ENCODE measurements at regions not wholly inside any gene's neighbourhood (a gene's known extent, or its start where the extent isn't known, plus 50 kb on each side); places are given as distances from the start of the nearest gene placed in this dataset.

DNA sequence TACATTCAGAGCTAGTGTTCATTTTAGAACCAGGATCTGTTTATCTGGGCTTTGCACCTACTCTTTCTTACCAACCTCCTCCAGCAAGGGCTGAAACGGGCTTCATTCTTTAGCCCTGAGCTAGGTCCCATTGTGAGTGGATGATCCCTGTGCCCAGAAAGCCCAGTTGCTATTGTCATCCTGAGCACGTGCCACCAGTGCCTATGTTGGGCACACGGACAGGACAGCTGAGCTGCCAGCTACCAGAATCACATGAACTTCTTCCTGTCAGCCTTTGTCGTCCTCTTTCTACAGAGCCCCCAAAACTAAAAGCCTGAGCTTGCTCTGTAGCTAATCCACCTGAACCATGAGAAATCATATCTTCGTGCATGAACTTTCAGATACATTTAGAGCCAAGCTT lies 74.4 kb upstream of the NTM start:
- Mint-ChIP-seq H3K27ac (no peak overlapping the region), H3K36me3 (peaks cover 36% of the 10 kb centered on the region), H3K4me3 (no peak overlapping the region), H3K4me1 (peaks cover 61% of the 10 kb centered on the region), H3K9me3 (no peaks in the 10 kb centered on the region), H3K27me3 (ENCODE audit: low read depth) (no peaks in the 10 kb centered on the region)
- no peak for DNase-seq (ENCODE audit: low spot score)
- ATAC-seq: no peak
- TF ChIP-seq, protein P1, sequence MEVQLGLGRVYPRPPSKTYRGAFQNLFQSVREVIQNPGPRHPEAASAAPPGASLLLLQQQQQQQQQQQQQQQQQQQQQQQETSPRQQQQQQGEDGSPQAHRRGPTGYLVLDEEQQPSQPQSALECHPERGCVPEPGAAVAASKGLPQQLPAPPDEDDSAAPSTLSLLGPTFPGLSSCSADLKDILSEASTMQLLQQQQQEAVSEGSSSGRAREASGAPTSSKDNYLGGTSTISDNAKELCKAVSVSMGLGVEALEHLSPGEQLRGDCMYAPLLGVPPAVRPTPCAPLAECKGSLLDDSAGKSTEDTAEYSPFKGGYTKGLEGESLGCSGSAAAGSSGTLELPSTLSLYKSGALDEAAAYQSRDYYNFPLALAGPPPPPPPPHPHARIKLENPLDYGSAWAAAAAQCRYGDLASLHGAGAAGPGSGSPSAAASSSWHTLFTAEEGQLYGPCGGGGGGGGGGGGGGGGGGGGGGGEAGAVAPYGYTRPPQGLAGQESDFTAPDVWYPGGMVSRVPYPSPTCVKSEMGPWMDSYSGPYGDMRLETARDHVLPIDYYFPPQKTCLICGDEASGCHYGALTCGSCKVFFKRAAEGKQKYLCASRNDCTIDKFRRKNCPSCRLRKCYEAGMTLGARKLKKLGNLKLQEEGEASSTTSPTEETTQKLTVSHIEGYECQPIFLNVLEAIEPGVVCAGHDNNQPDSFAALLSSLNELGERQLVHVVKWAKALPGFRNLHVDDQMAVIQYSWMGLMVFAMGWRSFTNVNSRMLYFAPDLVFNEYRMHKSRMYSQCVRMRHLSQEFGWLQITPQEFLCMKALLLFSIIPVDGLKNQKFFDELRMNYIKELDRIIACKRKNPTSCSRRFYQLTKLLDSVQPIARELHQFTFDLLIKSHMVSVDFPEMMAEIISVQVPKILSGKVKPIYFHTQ (CRISPR knock-in tag; IDR thresholded peaks at IDR 0.05): no peak
- TF ChIP-seq CREB1 (CRISPR knock-in tag; IDR thresholded peaks at IDR 0.05) (no peak), TCF7 (CRISPR knock-in tag; IDR thresholded peaks at IDR 0.05; ENCODE audit: low read depth) (no peak), ESRRA (CRISPR knock-in tag; IDR thresholded peaks at IDR 0.05; ENCODE audit: borderline replicate concordance) (no peak), ZNF671 (CRISPR knock-in tag; IDR thresholded peaks at IDR 0.05) (no peak)
- TF ChIP-seq, protein P2, sequence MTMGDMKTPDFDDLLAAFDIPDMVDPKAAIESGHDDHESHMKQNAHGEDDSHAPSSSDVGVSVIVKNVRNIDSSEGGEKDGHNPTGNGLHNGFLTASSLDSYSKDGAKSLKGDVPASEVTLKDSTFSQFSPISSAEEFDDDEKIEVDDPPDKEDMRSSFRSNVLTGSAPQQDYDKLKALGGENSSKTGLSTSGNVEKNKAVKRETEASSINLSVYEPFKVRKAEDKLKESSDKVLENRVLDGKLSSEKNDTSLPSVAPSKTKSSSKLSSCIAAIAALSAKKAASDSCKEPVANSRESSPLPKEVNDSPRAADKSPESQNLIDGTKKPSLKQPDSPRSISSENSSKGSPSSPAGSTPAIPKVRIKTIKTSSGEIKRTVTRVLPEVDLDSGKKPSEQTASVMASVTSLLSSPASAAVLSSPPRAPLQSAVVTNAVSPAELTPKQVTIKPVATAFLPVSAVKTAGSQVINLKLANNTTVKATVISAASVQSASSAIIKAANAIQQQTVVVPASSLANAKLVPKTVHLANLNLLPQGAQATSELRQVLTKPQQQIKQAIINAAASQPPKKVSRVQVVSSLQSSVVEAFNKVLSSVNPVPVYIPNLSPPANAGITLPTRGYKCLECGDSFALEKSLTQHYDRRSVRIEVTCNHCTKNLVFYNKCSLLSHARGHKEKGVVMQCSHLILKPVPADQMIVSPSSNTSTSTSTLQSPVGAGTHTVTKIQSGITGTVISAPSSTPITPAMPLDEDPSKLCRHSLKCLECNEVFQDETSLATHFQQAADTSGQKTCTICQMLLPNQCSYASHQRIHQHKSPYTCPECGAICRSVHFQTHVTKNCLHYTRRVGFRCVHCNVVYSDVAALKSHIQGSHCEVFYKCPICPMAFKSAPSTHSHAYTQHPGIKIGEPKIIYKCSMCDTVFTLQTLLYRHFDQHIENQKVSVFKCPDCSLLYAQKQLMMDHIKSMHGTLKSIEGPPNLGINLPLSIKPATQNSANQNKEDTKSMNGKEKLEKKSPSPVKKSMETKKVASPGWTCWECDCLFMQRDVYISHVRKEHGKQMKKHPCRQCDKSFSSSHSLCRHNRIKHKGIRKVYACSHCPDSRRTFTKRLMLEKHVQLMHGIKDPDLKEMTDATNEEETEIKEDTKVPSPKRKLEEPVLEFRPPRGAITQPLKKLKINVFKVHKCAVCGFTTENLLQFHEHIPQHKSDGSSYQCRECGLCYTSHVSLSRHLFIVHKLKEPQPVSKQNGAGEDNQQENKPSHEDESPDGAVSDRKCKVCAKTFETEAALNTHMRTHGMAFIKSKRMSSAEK (CRISPR knock-in tag; IDR thresholded peaks at IDR 0.05; ENCODE audit: borderline replicate concordance): no peak
- TF ChIP-seq, protein P3, sequence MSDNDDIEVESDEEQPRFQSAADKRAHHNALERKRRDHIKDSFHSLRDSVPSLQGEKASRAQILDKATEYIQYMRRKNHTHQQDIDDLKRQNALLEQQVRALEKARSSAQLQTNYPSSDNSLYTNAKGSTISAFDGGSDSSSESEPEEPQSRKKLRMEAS (CRISPR knock-in tag; IDR thresholded peaks at IDR 0.05): no peak
- CTCF ChIA-PET: interaction anchor here (0.8 to 4.3 kb wide), 3 partner anchors 8 to 232 kb away, joined by 3 to 15 read pairs (median 3); no protein-coding TSS in a partner anchor
- POLR2A ChIA-PET: no interaction called here

DNA sequence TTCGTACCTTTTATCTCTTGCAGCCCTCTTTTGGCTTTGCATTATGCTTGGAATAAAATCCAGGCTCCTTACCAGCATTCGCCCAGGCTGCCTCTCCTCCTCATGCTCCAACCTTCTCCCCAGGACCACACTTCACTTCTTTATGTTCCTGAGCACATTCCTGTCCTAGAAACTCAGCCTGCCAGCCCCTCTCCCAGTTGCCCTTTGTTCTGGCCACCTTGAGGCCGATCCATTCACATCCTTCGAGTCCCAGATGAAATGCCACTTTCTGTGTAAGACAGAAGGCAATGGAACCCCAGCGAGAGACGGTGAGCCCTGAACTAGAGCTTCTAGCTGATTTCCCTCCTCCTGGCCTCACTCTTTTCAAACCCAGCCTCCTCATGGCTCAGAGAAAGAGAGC lies 73.0 kb upstream of the NTM start:
- POLR2A ChIA-PET: no interaction called here
- 0 out of 2 replicates have a peak, but pooled peaks have one; percentile 11 for TF ChIP-seq SMAD3 (CRISPR knock-in tag; IDR thresholded peaks at IDR 0.05; ENCODE audit: borderline replicate concordance)
- TF ChIP-seq HMGA2 (CRISPR knock-in tag; IDR thresholded peaks at IDR 0.05): no peak
- H3K27me3 Mint-ChIP-seq (ENCODE audit: low read depth): no peaks in the 10 kb centered on the region
- no peak overlapping the region for H3K4me3 Mint-ChIP-seq
- CTCF ChIA-PET: interaction anchor here (1.5 to 4.3 kb wide), 2 partner anchors 51 to 233 kb away, joined by 4 to 15 read pairs; no protein-coding TSS in a partner anchor
- ATAC-seq (peak; percentile 61), DNase-seq (ENCODE audit: low spot score) (no peak)
- H3K27ac Mint-ChIP-seq: peak overlapping the region; percentile 63; the same call in 1 of the 2 replicates
- peaks cover 51% of the 10 kb centered on the region for H3K4me1 Mint-ChIP-seq
- H3K9me3 Mint-ChIP-seq: peaks cover under 1% of the 10 kb centered on the region
- H3K36me3 Mint-ChIP-seq: peaks cover 37% of the 10 kb centered on the region

- H3K27me3 Mint-ChIP-seq (ENCODE audit: low read depth): no peaks in the 10 kb centered on the region
- CTCF ChIA-PET: interaction anchor here (0.9 kb wide), 1 partner anchor 235 kb away, joined by 3 read pairs; no protein-coding TSS in a partner anchor
- no peak overlapping the region for H3K4me3 Mint-ChIP-seq
- no peak for DNase-seq (ENCODE audit: low spot score)
- POLR2A ChIA-PET: no interaction called here
- peaks cover 3% of the 10 kb centered on the region for H3K9me3 Mint-ChIP-seq
- peaks cover 43% of the 10 kb centered on the region for H3K4me1 Mint-ChIP-seq
- no peak for ATAC-seq
- peaks cover 26% of the 10 kb centered on the region for H3K36me3 Mint-ChIP-seq
- peak overlapping the region; percentile 3; the same call in 1 of the 2 replicates for H3K27ac Mint-ChIP-seq
- no peak for TF ChIP-seq E2F1 (CRISPR knock-in tag; IDR thresholded peaks at IDR 0.05)
- no peak for TF ChIP-seq PRRX2 (CRISPR knock-in tag; IDR thresholded peaks at IDR 0.05)
- no peak for TF ChIP-seq GRHL2 (CRISPR knock-in tag; IDR thresholded peaks at IDR 0.05; ENCODE audit: insufficient replicate concordance, severe bottlenecking)
- no peak for TF ChIP-seq TEAD1 (CRISPR knock-in tag; IDR thresholded peaks at IDR 0.05)
- TF ChIP-seq, protein P4, sequence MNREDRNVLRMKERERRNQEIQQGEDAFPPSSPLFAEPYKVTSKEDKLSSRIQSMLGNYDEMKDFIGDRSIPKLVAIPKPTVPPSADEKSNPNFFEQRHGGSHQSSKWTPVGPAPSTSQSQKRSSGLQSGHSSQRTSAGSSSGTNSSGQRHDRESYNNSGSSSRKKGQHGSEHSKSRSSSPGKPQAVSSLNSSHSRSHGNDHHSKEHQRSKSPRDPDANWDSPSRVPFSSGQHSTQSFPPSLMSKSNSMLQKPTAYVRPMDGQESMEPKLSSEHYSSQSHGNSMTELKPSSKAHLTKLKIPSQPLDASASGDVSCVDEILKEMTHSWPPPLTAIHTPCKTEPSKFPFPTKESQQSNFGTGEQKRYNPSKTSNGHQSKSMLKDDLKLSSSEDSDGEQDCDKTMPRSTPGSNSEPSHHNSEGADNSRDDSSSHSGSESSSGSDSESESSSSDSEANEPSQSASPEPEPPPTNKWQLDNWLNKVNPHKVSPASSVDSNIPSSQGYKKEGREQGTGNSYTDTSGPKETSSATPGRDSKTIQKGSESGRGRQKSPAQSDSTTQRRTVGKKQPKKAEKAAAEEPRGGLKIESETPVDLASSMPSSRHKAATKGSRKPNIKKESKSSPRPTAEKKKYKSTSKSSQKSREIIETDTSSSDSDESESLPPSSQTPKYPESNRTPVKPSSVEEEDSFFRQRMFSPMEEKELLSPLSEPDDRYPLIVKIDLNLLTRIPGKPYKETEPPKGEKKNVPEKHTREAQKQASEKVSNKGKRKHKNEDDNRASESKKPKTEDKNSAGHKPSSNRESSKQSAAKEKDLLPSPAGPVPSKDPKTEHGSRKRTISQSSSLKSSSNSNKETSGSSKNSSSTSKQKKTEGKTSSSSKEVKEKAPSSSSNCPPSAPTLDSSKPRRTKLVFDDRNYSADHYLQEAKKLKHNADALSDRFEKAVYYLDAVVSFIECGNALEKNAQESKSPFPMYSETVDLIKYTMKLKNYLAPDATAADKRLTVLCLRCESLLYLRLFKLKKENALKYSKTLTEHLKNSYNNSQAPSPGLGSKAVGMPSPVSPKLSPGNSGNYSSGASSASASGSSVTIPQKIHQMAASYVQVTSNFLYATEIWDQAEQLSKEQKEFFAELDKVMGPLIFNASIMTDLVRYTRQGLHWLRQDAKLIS (CRISPR knock-in tag; IDR thresholded peaks at IDR 0.05; ENCODE audit: borderline replicate concordance): no peak
- TF ChIP-seq, protein P1 (CRISPR knock-in tag; IDR thresholded peaks at IDR 0.05): no peak
These were observed 70.6 kb upstream of the NTM start for GRCh38 chr11:131299598-131300438.
